ENCODE measurements at regions not wholly inside any gene's neighbourhood (a gene's known extent, or its start where the extent isn't known, plus 50 kb on each side); places are given as distances from the start of the nearest gene placed in this dataset.
"Not testable (repeated sequence)": the region's sequence is repeated elsewhere in the genome, so short reads cannot be mapped to it uniquely, and the experiment has no call there.

DNA sequence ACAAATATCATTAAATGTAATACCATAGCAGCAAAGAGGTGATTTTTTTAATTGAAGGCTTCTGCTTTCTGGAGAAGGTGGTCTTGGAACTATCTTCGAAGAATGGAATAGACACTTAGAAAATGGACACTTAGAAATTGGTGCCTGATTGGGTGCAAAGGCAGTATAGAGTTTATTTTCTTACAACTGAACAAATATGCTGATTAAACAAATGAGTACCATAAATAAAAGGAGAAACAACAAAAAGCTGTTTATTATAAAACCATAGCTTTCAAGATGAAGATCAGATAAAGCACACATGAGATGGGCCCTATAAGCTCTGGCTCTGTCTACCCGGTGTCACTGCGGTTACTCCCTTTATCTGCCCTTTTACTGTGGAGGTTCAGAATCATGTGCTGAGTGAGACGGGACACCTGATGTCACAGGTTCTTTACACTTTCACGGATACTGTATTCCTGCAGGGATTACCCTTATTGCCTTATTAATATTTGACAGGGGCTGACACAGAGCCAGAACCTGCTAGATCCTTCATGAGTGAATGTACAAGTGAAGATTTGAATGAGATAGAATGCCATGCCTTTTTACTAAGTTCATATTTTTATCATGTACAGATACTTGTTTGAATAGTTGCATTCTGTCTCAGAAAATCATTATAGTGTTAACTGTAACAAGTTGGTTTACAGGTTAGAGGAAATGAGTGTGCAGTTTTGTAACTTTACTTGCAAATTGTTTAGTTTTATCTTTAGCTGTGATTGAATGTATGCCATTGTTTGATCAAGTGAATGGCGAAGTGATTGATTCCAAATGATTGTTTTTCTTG lies 477.5 kb upstream of the RGS6 start:
- H3K9ac ChIP-seq (ENCODE audit: low read length): no peak overlapping the region
- H3K4me2 ChIP-seq (ENCODE audit: low read length): no peak overlapping the region
- H3K9me3 ChIP-seq (ENCODE audit: low read length): no peaks in the 10 kb centered on the region
- H3K4me3 ChIP-seq (ENCODE audit: low read depth, low read length, poor library complexity, severe bottlenecking): no peak overlapping the region
- TF ChIP-seq, protein P1, sequence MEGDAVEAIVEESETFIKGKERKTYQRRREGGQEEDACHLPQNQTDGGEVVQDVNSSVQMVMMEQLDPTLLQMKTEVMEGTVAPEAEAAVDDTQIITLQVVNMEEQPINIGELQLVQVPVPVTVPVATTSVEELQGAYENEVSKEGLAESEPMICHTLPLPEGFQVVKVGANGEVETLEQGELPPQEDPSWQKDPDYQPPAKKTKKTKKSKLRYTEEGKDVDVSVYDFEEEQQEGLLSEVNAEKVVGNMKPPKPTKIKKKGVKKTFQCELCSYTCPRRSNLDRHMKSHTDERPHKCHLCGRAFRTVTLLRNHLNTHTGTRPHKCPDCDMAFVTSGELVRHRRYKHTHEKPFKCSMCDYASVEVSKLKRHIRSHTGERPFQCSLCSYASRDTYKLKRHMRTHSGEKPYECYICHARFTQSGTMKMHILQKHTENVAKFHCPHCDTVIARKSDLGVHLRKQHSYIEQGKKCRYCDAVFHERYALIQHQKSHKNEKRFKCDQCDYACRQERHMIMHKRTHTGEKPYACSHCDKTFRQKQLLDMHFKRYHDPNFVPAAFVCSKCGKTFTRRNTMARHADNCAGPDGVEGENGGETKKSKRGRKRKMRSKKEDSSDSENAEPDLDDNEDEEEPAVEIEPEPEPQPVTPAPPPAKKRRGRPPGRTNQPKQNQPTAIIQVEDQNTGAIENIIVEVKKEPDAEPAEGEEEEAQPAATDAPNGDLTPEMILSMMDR (IDR thresholded peaks at IDR 0.05; ENCODE audit: low read length): no peak
- no peak for TF ChIP-seq EZH2 (IDR thresholded peaks at IDR 0.05; ENCODE audit: borderline replicate concordance, low read length)
- H3K27ac ChIP-seq (ENCODE audit: low read depth, low read length, poor library complexity, severe bottlenecking): no peak overlapping the region
- H3F3A ChIP-seq (ENCODE audit: insufficient read depth, low read length): no peaks in the 10 kb centered on the region
- H3K9me2 ChIP-seq (ENCODE audit: low read depth, low read length): no peaks in the 10 kb centered on the region
- H3K36me3 ChIP-seq (ENCODE audit: insufficient read depth, low read length): no peaks in the 10 kb centered on the region
- no peaks in the 10 kb centered on the region for H3K27me3 ChIP-seq (ENCODE audit: insufficient read depth, low read length)
- no peaks in the 10 kb centered on the region for H3K4me1 ChIP-seq (ENCODE audit: insufficient read depth, low read length, severe bottlenecking)
- no peaks in the 10 kb centered on the region for H3K79me2 ChIP-seq (ENCODE audit: insufficient read depth, low read length)
- H2AFZ ChIP-seq (ENCODE audit: low read length): no peak overlapping the region
- no peaks in the 10 kb centered on the region for H4K20me1 ChIP-seq (ENCODE audit: insufficient read depth, low read length)

DNA sequence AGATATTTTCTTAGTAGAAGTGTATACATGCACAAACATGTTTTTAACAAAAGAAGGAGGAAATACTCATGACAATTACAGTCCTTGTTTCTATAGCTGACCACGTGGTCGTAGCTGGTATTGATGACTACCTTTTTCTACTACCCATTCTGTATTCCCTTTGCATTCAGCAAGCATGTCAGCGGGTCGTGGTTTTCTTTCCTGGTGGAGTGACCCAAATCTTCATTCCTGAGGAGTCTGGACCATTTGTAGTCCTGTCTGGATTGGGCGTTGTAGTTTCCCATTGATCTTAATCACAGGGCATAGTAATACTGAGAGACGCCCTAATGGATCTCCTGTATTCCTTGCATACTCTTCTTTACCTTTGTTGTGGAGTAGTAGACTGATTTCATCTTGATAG lies 472.1 kb upstream of the RGS6 start:
- TF ChIP-seq, protein P1 (IDR thresholded peaks at IDR 0.05; ENCODE audit: low read length): no peak
- no peak for TF ChIP-seq EZH2 (IDR thresholded peaks at IDR 0.05; ENCODE audit: borderline replicate concordance, low read length)
- Histone ChIP-seq H3F3A (ENCODE audit: insufficient read depth, low read length) (no peaks in the 10 kb centered on the region), H3K9me2 (ENCODE audit: low read depth, low read length) (no peaks in the 10 kb centered on the region), H3K79me2 (ENCODE audit: insufficient read depth, low read length) (no peaks in the 10 kb centered on the region), H3K4me3 (ENCODE audit: low read depth, low read length, poor library complexity, severe bottlenecking) (no peak overlapping the region), H3K27me3 (ENCODE audit: insufficient read depth, low read length) (no peaks in the 10 kb centered on the region), H3K4me1 (ENCODE audit: insufficient read depth, low read length, severe bottlenecking) (no peaks in the 10 kb centered on the region), H2AFZ (ENCODE audit: low read length) (no peak overlapping the region), H4K20me1 (ENCODE audit: insufficient read depth, low read length) (no peaks in the 10 kb centered on the region), H3K36me3 (ENCODE audit: insufficient read depth, low read length) (no peaks in the 10 kb centered on the region), H3K4me2 (ENCODE audit: low read length) (no peak overlapping the region), H3K9me3 (ENCODE audit: low read length) (no peaks in the 10 kb centered on the region), H3K27ac (ENCODE audit: low read depth, low read length, poor library complexity, severe bottlenecking) (no peak overlapping the region), H3K9ac (ENCODE audit: low read length) (no peak overlapping the region)

DNA sequence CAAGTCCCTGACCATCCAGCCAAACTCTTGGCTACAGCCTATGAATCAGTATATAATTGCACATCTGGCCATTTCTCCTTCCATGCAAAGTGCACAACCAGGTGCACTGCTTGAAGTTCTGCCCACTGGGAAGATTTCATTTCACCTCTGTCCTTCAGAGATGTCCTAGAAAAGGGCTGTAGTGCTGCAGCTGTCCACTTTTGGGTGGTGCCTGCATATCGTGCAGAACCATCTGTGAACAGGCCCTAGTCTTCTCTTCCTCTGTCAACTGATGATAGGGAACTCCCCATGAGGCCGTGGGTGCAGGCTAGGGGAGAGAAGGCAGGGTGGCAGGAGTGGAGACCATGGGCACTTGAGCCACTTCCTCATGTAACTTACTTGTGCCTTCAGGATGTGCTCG lies 470.6 kb upstream of the RGS6 start:
- not testable (repeated sequence) for H3K9ac ChIP-seq (ENCODE audit: low read length); H2AFZ ChIP-seq (ENCODE audit: low read length); H3K9me3 ChIP-seq (ENCODE audit: low read length); H3K4me1 ChIP-seq (ENCODE audit: insufficient read depth, low read length, severe bottlenecking); H3K27ac ChIP-seq (ENCODE audit: low read depth, low read length, poor library complexity, severe bottlenecking); H3K79me2 ChIP-seq (ENCODE audit: insufficient read depth, low read length); H4K20me1 ChIP-seq (ENCODE audit: insufficient read depth, low read length); H3K27me3 ChIP-seq (ENCODE audit: insufficient read depth, low read length); H3K9me2 ChIP-seq (ENCODE audit: low read depth, low read length); H3K4me3 ChIP-seq (ENCODE audit: low read depth, low read length, poor library complexity, severe bottlenecking); H3K4me2 ChIP-seq (ENCODE audit: low read length); H3K36me3 ChIP-seq (ENCODE audit: insufficient read depth, low read length); H3F3A ChIP-seq (ENCODE audit: insufficient read depth, low read length)

DNA sequence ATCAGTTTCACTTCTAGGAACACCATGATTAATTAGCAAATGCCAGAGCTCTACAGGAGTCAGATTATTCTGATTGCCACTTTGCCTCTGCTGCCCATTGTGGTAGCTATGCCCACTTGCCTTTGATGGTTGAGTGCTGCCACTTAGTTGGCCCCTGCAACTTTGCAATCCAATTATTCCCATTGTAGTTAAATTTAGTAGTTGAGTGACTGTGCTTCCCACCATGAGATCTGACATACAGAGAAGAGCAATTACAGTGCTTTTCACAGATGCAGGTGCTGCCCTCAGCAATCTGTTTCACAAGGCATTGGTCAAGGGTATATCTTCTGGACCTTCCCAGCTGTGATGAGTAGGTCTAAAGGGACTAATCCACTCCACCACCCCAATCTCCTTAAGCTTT lies 468.4 kb upstream of the RGS6 start:
- Histone ChIP-seq H3K9me2 (ENCODE audit: low read depth, low read length) (no peaks in the 10 kb centered on the region), H3K9ac (ENCODE audit: low read length) (no peak overlapping the region), H3F3A (ENCODE audit: insufficient read depth, low read length) (no peaks in the 10 kb centered on the region), H3K4me3 (ENCODE audit: low read depth, low read length, poor library complexity, severe bottlenecking) (no peak overlapping the region), H3K4me2 (ENCODE audit: low read length) (no peak overlapping the region), H3K79me2 (ENCODE audit: insufficient read depth, low read length) (no peaks in the 10 kb centered on the region), H2AFZ (ENCODE audit: low read length) (no peak overlapping the region), H3K4me1 (ENCODE audit: insufficient read depth, low read length, severe bottlenecking) (no peaks in the 10 kb centered on the region), H3K27me3 (ENCODE audit: insufficient read depth, low read length) (no peaks in the 10 kb centered on the region), H3K9me3 (ENCODE audit: low read length) (no peaks in the 10 kb centered on the region), H3K27ac (ENCODE audit: low read depth, low read length, poor library complexity, severe bottlenecking) (no peak overlapping the region), H3K36me3 (ENCODE audit: insufficient read depth, low read length) (no peaks in the 10 kb centered on the region), H4K20me1 (ENCODE audit: insufficient read depth, low read length) (no peaks in the 10 kb centered on the region)
- TF ChIP-seq, protein P1 (IDR thresholded peaks at IDR 0.05; ENCODE audit: low read length): no peak
- TF ChIP-seq EZH2 (IDR thresholded peaks at IDR 0.05; ENCODE audit: borderline replicate concordance, low read length): no peak

All from OCI-LY1 (cell line).